CD4-positive, alpha-beta T cell treated with Interleukin-12 subunit alpha and Interleukin-12 subunit beta, for 1 hour (primary cell): ENCODE measurements at regions not wholly inside any gene's neighbourhood (a gene's known extent, or its start where the extent isn't known, plus 50 kb on each side); places are given as distances from the start of the nearest gene placed in this dataset.
"Not testable (repeated sequence)": the region's sequence is repeated elsewhere in the genome, so short reads cannot be mapped to it uniquely, and the experiment has no call there.

ENCODE experiments used
- DNase-seq: peaks from one replicate; pipeline ENCODE4 v3.0.0-alpha.2; 2020

- no peak for DNase-seq
Measured at GRCh38 chr16:64089697-64090096, 1032.2 kb downstream of the CDH11 start.

- DNase-seq, result no peak
Measured at GRCh38 chr16:64088838-64089237, 1033.0 kb downstream of the CDH11 start.

DNA sequence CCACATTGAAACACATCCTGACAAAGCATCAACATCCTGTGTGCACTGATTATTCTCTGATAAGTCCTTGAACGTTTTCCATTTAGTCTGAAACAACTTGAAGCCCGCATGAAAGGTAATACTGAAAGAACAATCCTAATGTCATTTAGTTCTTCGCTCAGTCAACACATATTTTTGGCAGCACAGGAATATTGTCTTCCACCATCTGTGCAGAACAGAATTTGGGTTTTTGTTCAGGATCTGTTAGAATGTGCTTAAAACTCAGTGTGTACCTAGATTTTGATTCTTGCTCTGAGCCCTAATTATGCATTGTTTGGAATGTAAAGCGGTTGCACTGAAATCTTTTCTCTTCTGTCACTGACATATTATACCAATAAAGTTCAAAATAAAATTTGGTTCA, 1036.6 kb downstream of the CDH11 start:
- DNase-seq, result no peak

DNA sequence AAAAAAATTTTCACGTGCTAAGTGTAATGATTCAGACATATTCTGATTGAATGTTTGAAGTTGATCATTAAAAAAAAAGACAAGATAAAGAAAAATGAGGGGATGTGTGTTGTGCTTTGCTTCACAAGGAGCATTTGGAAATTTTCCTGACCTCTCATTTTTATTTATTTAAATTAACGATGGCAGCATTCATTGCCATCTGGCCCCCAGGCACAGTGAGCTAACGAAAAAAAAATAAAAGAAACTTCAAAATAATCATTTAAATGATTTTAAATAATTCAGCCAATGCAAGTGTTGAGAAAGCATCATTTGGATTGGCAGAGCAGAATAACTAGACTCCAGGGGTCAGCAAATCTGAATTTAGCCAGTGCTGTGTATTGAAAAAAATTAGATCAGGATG, 1037.2 kb downstream of the CDH11 start:
- DNase-seq, result no peak

- DNase-seq, result no peak
Measured at GRCh38 chr16:64083428-64084129, 1038.3 kb downstream of the CDH11 start.

DNA sequence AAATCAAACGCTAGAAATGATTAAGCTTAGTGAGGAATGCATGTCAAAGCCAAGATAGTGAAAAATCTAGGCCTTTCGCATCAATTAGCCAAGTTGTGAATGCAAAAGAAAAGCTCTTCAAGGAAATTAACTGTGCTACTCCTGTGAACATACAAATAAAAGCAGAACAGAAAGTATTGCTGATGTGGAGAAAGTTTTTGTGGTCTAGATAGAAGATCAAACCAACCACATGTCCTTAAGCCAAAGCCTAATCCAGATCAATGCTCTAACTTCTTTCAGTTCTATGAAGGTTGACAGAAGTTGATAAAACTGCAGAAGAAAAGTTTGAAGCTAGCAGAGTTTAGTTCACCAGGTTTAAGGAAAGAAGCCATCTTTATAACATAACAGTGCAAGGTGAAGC, 1044.6 kb downstream of the CDH11 start:
- DNase-seq, result no peak

DNA sequence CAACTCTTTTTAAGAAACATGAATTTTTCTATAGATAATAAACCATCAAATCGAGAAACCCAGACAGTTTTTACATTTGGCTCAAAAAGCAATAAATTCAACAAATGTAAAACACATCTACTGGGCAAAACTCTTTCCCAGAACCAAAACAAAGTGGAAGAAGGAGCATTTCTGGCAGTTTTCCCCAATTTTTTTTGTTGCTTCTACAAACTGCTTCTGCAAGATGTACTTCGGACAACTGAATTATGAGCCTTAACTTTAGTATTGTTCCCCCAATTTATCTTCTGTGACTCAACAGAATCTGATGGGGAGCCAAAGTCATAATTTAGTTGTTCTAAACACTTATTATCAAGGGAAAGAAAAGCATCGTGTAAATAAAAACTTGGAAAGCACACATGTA, 1047.2 kb downstream of the CDH11 start:
- DNase-seq, result no peak

- not testable (repeated sequence) for DNase-seq
Measured at GRCh38 chr16:64072131-64072730, 1049.6 kb downstream of the CDH11 start.

- DNase-seq, result no peak
Measured at GRCh38 chr16:64065523-64065922, 1056.3 kb downstream of the CDH11 start.

- DNase-seq, result no peak
Measured at GRCh38 chr16:64061621-64062020, 1060.2 kb downstream of the CDH11 start.

DNA sequence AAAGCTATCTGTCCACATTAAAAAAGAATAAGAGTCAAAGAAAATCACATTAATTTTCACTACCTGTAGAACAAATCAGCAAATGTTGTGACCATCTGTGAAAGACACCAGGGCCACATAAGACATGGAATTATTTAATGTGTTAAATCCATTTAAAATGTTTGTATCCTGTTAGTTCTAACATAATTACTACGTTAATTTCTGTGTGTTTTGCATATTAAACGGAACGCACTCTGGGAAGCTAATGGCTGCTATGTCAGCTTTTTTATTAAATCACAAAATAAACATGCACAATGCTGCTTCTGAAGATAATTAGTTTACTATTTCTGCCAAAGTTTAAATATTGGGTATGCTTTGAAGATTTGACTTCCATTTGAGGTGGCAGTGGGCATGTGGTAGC, 1061.2 kb downstream of the CDH11 start:
- no peak for DNase-seq

DNA sequence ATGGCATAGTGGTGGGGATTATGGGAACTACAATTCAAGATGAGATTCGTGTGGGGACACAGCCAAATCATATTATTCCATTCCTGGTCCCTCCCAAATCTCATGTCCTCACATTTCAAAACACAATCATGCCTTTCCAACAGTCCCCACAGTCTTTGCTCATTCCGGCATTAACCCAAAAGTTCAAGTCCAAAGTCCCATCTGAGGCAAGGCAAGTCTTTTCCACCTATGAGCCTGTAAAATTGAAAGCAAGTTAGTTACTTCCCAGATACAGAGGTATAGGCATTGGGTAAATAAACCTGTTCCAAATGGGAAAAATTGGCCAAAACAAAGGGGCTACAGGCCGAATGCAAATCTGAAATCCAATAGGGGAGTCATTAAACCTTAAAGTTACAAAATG, 1063.2 kb downstream of the CDH11 start:
- no peak for DNase-seq

DNA sequence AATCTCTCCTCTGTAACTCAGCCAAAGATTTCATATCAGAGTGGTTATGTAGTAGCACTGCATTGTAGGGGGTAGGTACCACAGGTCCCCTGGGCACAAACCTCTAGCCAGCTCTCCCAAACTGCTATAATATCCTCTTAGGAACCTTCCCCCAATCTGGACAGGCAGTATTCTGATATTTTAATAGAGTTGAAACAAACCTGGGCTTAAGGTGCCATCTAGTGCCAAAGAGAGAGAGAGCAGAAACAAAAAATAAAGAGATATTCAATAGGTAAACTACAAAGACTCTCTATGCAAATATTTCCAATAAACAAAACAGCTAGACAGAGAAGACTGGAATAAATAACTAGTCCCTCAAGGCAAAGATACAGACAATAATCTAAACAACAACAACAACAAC, 1070.0 kb downstream of the CDH11 start:
- DNase-seq, result no peak

DNA sequence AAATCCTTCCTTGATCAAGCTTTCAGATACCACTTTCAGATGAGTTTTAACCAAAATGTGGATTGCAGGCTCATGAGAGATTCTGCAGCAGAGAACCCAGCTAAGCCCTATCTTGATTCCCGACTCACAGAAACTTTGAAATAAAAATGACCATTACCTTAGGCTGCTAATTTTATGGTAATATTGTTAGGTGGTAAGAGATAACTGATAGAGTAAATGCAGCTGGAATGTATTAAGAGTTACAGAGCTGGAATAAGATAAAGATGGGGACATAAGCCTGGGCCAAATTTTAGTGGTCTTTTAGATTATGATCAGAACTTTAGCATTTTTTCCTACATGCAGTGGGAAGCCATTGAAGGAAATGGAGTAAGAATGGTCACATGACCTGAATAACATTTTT, 1074.0 kb downstream of the CDH11 start:
- no peak for DNase-seq

DNA sequence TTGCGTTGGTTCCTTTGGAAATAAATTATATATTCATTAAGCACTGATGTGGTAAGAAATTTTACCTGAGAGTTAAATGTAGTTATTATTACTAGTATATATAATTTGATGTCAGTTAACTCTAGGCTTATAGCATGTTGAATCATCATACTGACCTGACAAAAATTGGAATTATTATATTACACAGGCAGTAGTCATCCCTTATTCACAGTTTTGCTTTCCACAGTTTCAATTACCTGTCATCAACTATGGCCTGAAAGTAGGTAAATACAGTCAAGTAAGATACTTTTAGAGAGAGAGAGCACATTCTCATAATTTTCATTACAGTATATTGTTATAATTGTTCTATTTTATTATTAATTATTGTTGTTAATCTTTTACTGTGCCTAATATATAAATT, 1074.7 kb downstream of the CDH11 start:
- DNase-seq, result no peak

GRCh38 chr16:64035337-64035736, 1086.5 kb downstream of the CDH11 start:
- no peak for DNase-seq

DNA sequence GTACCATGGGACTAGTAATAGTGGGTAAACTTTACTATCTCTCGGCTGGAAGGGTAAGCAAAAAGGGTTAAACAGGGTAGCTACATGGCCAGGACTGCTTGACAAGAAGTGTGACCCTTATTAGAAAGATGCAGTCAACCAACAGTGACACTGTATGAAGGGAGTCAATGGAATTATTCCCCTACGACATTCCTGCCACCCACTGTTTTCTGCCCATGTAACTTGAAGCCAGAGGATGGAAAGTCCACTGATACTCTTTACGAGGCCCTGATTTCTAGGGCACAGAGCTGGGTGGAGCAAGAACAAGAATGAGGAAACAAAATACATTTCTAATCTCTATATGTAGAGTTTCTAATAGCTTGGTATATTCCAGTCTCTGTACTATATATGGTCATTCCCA, 1102.5 kb downstream of the CDH11 start:
- no peak for DNase-seq

DNA sequence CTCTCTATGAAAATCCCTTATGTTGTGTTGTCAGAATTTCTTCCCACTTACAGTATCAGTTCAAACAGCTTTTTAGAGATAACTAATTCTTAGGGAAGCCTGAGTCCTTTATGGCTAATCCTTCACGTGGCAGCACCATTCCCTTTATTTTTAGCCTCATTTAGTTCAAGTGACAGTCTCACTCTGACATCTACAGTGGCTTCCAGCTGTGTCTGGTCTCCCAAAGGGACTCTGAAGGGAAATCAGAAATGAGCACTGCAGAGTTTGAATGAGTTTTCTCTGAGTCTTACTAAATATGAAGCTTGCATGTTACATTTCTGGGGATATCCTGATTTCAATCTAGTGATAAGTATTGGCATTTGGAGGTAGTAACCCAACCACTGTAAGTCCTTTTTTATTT, 1104.1 kb downstream of the CDH11 start:
- no peak for DNase-seq

- no peak for DNase-seq
Measured at GRCh38 chr16:64013856-64014255, 1108.0 kb downstream of the CDH11 start.

- no peak for DNase-seq
Measured at GRCh38 chr16:64012166-64012565, 1109.7 kb downstream of the CDH11 start.

DNA sequence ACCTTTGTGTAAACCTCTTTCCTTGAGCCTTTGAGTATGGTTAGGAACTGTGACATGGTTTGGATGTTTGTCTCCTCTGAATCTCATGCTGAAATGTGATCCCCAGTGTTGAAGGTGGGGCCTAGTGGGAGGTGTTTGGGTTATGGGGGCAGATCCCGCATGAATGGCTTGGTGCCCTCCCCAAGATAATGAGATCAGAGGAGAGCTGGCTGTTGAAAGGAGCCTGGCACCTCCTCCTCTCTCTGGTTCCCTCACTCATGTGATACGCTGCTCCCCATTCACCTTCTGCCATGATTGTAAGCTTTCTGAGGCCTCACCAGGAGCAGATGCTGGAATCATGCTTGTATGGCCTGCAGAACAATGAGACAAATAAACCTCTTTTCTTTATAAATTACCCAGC, 1110.2 kb downstream of the CDH11 start:
- DNase-seq, result no peak

GRCh38 chr16:64008131-64008530, 1113.7 kb downstream of the CDH11 start:
- DNase-seq, result no peak

- no peak for DNase-seq
Measured at GRCh38 chr16:64004116-64004515, 1117.7 kb downstream of the CDH11 start.

- DNase-seq, result no peak
Measured at GRCh38 chr16:63995025-63995424, 1126.8 kb downstream of the CDH11 start.

- DNase-seq, result no peak
Measured at GRCh38 chr16:63983401-63983800, 1138.5 kb downstream of the CDH11 start.
